ENCODE measurements at regions not wholly inside any gene's neighbourhood (a gene's known extent, or its start where the extent isn't known, plus 50 kb on each side); places are given as distances from the start of the nearest gene placed in this dataset.

DNA sequence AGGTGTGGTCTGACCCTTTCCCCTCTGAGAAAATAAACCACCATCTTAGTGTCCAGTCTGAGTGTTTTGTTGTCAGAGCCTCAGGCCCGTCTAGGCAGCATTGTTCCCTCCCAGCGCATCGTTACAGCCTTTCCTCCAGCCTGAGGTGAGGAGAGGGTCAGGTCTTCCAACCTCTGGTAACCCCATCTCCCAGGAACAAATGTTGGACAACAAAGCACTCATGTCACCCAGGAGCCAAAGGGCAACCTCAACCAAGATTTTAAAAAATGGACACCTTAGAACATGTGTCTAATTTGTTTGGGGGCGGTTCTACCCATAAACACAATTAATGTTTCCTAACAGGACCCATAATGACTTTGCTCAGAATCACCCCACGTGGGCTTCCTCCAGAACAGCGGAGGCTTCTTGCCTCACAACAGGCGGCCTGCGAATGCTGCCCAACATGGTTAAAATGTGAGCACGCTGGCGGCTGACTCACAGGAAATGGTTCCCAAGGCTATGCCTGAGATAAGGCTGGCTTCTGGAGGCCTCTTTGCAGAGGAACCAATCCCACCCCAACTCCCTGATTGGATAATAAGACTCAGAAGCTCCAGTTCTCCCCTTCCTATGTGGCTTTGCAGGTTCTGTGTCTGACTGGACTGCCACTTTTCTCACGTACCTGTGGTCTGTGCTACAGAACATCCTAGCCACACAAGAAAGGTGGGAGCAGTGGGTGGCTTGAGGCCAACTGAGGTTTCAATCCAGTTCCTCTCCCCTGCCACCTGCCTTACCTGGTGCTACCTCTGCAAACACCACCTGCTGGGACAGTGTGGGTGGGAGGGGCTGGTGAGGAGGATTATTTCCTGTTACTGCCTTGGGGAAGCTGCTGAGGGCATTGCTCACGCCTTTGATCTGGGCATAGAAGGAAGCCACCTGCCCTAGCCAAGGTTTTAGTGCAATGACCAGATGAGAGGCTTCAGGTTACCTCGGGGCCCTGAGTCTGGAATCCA is 108.8 kb downstream of the B3GNT2 start:
- TF ChIP-seq, protein P1, sequence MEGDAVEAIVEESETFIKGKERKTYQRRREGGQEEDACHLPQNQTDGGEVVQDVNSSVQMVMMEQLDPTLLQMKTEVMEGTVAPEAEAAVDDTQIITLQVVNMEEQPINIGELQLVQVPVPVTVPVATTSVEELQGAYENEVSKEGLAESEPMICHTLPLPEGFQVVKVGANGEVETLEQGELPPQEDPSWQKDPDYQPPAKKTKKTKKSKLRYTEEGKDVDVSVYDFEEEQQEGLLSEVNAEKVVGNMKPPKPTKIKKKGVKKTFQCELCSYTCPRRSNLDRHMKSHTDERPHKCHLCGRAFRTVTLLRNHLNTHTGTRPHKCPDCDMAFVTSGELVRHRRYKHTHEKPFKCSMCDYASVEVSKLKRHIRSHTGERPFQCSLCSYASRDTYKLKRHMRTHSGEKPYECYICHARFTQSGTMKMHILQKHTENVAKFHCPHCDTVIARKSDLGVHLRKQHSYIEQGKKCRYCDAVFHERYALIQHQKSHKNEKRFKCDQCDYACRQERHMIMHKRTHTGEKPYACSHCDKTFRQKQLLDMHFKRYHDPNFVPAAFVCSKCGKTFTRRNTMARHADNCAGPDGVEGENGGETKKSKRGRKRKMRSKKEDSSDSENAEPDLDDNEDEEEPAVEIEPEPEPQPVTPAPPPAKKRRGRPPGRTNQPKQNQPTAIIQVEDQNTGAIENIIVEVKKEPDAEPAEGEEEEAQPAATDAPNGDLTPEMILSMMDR (IDR thresholded peaks at IDR 0.05) = peak in 1 of 6 experiments; percentile 2
- TF ChIP-seq POLR2A (IDR thresholded peaks at IDR 0.05) = no peak

All from Peyer's patch (tissue), 4 donors.